Keratinocyte (primary cell): ENCODE measurements at regions not wholly inside any gene's neighbourhood (a gene's known extent, or its start where the extent isn't known, plus 50 kb on each side); places are given as distances from the start of the nearest gene placed in this dataset.

Source experiments
- EZH2 ChIP-seq: IDR thresholded peaks from one replicate; pipeline ENCODE4 v1.6.1; 2012; ENCODE audit warnings: inconsistent platforms, mild to moderate bottlenecking, low read length, moderate library complexity
- TF ChIP-seq, protein P1 (sequence below), 3 experiments: IDR thresholded peaks in 1 of 3; conservative IDR thresholded peaks in 1 of 3; optimal IDR thresholded peaks in 1 of 3; 2 replicates in 2 of 3; 3 replicates in 1 of 3; pipeline versions ENCODE3 to v1.5.1; 2011; ENCODE audit warnings: low read length in 3 of 3, mild to moderate bottlenecking in 3 of 3, moderate library complexity in 2 of 3, control low read depth in 1 of 3, inconsistent platforms in 1 of 3; ENCODE audit not compliant: insufficient read depth in 2 of 3; ENCODE audit errors: extremely low read depth in 1 of 3

DNA sequence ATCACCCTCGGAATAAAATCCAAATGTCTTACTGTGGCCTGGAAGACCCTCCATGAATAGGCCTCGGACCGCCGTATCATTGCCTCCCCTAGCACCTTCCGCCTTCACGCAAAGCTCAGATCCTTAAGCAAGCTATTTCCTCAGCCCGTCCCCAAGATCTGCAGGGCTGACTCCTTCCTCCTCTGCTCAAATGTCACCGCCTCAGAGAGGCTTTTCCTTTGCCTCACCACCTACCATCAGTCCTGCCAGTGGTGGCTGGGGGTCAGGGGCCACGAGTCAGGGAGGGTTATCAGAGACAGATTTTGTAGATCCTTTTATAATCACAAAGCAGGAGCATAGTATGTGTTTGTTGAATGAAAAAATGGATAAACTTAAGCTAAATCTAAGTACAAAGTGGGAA, 74.4 kb upstream of the KIF2A start:
- TF ChIP-seq, protein P1, sequence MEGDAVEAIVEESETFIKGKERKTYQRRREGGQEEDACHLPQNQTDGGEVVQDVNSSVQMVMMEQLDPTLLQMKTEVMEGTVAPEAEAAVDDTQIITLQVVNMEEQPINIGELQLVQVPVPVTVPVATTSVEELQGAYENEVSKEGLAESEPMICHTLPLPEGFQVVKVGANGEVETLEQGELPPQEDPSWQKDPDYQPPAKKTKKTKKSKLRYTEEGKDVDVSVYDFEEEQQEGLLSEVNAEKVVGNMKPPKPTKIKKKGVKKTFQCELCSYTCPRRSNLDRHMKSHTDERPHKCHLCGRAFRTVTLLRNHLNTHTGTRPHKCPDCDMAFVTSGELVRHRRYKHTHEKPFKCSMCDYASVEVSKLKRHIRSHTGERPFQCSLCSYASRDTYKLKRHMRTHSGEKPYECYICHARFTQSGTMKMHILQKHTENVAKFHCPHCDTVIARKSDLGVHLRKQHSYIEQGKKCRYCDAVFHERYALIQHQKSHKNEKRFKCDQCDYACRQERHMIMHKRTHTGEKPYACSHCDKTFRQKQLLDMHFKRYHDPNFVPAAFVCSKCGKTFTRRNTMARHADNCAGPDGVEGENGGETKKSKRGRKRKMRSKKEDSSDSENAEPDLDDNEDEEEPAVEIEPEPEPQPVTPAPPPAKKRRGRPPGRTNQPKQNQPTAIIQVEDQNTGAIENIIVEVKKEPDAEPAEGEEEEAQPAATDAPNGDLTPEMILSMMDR (optimal IDR thresholded peaks at IDR 0.05 in 1 of 3, IDR thresholded peaks at IDR 0.05 in 1 of 3, conservative IDR thresholded peaks at IDR 0.05 in 1 of 3; ENCODE audit: extremely low read depth in 1 of 3, insufficient read depth in 2 of 3, low read length in 3 of 3): no peak
- TF ChIP-seq EZH2: no peak
